HG03159 (cell line): ENCODE measurements at regions not wholly inside any gene's neighbourhood (a gene's known extent, or its start where the extent isn't known, plus 50 kb on each side); places are given as distances from the start of the nearest gene placed in this dataset.

ENCODE experiments used
- ATAC-seq: cut with Tn5 transposase; IDR thresholded peaks from one replicate; pipeline ENCODE4 v1.9.1; 2021; ENCODE audit warnings: mild to moderate bottlenecking, moderate library complexity; ENCODE audit not compliant: unreplicated experiment

DNA sequence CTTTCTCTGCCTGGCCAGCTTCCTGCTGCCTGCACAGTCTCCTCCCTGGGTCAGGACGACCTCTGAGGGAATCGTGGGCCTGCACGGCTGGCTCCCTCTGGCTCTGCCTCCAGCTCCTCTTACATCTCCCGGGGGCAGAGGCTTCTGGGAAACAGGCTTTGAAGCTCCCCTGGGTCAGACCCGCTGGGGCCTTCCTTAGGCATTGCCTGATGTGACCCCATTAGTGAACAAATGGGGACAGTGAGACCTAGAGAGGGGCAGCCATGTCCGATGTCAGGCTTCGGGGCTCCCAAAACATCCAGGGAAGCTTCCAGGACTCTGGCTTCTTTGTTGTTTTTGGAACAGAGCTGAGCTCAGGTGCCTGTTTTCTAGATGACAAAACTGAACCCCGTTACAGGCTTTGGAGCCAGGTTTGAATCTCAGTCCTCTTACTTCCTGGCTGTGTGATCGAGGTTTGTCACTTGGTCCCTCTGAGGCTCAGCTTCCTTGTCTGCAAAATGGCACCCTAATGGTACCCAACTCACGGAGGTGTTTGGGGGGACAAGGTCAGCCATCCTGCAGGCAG lies 94.3 kb downstream of the CEBPB start:
- ATAC-seq: no peak

- no peak for ATAC-seq
Observed at GRCh38 chr20:50285376-50286173, 94.9 kb downstream of the CEBPB start.

DNA sequence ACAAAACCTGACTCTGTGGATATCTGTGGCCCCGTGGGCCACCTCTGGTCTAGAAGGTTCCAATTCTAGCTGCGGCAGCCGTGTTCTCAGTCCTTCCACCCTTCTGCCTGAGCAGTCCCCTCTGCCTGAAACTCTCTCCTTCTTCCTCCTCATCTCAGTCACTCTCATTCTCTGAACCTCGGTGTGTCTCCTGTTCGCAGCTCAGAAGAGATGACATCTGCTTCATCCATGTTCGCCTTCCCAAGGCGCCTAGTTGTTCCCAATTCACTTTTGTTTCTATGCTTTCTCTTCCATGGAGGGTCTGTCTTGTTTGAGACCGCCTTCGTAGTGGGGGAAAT lies 95.5 kb downstream of the CEBPB start:
- no peak for ATAC-seq

GRCh38 chr20:50286609-50287008 lies 96.0 kb downstream of the CEBPB start:
- no peak for ATAC-seq

DNA sequence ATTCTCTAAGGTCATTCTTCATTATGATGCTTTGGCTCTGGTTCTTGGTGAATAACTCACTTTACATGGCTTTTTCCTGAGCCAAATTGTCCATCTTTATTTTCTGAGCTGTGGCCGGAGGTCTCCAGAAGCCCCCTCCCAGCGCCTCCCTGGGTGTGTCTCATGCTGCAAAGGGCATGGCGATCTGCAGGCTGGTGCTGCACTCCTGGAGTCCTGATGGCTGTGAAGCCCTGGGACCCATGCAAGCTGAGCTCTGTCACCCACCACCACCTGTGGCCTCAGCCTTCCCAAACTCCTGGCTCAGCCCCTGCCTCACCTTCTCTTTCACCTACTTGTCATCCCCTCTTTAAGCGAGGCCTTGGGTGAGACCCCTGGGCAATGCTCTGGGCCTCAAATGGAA lies 96.9 kb downstream of the CEBPB start:
- no peak for ATAC-seq

- ATAC-seq: no peak
Observed at GRCh38 chr20:50288128-50288623, 97.5 kb downstream of the CEBPB start.

DNA sequence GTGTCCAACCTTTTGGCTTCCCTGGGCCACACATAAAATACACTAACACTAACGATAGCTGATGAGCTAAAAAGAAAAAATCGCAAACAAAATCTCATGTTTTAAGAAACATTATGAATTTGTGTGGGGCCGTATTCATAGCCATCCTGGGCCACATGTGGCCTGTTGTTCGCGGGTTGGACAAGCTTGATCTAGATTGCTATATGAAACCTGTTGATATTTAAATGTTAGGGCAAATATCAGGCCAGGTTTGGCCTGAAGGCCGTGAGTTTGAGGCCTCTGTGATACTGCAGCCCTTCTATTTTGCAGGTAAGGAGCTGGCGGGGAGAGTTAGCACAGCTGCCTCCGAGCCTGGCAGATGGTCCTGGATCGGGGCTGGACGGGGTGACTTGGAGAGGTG lies 99.0 kb downstream of the CEBPB start:
- no peak for ATAC-seq

DNA sequence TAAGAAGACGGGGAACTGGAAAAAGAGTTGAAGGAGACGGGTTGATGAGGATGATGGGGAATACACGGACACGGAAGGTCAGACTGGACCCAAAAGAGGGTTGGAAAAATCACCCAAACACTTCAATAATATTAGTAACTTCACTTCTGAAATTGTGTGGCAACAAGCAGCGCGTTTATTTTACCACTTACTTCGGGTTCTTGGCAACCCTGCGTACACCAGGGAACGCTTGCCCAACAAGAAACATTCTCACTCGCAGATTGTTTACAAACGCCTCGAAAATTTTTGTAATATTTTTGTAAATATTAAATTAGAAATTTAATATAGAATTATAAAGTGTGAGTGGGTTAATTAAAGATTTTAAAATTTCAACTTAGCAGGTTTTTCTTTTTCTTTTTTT lies 99.5 kb downstream of the CEBPB start:
- ATAC-seq: no peak

- no peak for ATAC-seq
Observed at GRCh38 chr20:50290808-50291207, 100.2 kb downstream of the CEBPB start.

- no peak for ATAC-seq
Observed at GRCh38 chr20:50291254-50292078, 100.8 kb downstream of the CEBPB start.

DNA sequence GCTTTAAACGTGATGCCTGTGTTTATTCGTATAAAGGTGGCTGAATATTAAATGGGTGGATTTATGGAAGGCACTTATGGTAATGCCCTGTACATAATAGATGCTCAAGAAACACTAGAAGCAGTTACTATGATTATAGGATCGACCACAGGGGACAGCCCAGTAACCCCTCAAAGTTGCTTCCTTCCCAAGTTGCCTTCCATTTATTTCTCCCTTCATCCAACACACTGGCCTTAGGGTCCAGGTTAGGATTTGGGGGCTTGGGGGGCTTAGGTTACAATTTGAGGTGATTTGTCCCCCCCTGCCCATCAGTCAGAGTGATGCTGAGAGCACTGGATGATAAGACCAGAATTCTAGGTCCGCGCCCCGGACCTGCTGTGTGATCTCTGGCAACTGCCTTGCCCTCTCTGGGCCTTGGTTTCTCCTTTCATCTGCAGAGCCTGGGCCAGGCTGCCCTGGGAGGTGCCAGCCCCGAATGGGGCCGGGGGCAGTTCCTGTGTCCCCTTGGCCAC lies 101.5 kb downstream of the CEBPB start:
- ATAC-seq: no peak

DNA sequence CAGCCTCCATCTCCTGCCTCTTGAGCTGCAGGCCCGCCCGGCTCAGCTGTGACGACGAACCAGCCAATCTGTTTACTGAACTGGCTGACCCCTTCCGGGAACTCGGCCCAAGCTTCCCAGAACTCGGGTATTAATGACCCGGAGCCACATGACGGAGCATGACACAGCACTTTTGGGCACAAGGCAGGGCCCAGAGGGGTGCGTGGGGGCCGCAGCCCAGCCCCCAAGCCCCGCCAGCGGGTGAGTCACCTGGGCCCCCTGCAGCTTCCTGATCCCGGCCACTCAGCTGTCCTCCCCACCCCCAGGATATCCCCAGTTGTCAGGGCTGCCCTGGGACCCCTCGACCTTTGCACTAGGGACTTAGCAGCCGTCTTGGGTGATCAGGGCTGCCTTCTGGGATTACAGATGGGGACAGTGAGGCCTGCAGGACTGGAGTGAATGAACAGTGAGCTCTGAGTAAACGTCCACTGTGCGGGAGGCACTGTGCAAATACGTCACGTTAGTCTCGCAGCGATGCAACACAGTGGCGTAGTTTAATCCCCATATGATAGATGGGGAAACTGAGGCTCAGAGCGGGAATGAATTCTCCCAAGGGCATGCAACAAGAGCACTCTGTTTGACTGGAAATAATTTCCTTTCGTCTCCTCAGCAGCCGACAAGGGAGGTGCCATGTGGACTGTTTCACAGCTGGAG lies 102.1 kb downstream of the CEBPB start:
- ATAC-seq: no peak

DNA sequence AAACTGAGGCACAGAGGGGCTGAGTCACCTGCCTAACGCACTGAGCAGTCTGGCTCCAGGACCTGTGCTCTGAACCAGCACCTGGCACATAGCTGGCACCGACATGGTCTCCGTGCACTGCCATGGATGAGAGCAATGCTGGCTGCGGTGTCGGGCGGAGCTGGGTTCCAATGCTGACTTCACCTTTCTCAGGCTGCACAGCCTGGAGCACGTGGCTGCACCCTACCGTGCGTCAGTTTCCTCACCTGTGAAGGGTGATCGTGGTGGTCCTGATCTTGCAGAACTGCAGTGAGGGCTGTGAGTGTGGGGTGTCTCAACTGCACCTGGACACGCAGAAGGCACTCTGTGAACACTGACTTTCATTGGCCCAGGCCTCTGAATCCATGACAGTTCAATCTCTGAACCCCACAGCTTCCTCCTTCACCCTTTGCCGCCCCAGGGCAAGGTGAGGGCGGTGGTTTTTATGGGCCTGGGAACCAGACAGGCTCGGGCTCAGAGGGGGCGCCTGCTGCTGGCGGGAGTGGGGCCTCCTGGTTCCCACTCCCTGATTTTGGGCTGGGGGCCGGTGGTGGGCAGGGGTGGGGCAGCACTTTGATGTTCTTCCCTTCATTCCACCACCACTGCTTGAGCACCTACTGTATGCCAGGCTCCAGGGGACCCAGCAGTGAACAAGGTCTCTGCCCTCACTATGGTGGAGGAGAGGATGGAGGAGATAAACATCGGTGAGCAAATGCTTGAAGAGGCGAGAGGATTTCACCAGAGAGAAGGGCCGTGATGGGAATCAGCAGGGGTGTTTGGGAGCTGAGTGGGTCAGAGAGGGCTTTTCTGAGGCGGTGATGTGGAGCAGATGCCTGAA lies 102.9 kb downstream of the CEBPB start:
- no peak for ATAC-seq

DNA sequence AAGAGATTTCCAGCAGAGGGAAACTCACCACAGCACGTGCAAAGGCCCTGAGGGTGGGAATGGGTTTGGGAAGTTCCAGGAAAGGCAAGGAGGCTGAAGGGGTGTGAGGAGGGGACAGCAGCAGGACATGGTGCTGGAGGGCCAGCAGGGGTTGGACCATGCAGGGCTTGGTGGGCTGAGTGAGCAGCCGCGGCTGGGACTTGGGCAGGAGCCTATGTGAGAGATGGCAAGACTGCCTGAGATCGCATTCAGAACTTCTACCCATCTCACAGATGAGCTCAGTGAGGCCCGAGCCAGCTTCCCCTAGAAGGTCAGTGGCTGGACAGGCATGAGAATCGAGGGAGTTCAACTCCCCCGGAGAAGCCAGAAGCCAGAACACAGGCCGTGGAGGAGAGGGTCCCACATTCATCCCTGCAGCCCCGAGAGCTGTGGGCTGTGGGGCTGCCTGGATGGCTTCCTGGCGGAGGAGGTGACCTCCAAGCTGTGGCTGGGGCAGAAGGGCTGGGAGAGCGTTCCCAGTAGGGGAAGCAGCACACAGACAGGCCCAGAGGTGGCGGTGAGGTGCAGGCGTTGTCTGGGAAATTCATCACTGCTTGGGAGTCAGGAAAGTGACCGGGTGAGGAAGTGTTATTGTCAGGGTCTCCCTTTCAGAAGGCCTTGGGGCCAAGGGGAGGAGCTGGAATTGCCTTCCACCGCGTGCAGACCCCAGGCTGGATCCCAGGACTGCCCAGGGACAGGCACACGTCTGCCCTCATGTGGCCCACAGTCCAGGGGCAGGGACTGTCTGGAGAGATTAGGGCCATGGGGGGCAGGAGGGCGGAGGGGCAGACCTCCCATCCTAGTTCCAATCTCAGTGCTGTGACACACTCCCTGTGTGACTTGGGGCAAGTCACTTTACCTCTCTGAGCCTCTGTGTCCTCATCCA lies 103.8 kb downstream of the CEBPB start:
- no peak for ATAC-seq

DNA sequence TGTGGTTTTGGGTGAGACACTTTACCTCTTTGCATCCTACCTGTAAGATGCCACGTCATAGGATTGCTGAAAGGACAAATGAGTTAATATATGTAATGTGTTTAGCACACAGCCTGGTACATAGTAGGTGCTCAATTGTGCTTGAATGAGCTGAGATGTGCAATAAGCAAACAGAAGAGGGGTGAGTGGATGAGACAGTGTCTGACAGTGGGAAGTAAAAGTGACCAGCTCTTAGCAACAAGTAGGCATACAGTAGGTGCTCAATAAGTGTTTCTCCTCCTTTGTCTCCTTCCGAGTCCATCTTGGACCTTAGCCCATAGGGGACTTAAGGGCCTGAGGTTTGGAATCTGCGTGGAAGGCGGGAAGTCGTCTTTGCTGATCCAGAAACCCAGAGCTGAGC lies 104.7 kb downstream of the CEBPB start:
- ATAC-seq: no peak

DNA sequence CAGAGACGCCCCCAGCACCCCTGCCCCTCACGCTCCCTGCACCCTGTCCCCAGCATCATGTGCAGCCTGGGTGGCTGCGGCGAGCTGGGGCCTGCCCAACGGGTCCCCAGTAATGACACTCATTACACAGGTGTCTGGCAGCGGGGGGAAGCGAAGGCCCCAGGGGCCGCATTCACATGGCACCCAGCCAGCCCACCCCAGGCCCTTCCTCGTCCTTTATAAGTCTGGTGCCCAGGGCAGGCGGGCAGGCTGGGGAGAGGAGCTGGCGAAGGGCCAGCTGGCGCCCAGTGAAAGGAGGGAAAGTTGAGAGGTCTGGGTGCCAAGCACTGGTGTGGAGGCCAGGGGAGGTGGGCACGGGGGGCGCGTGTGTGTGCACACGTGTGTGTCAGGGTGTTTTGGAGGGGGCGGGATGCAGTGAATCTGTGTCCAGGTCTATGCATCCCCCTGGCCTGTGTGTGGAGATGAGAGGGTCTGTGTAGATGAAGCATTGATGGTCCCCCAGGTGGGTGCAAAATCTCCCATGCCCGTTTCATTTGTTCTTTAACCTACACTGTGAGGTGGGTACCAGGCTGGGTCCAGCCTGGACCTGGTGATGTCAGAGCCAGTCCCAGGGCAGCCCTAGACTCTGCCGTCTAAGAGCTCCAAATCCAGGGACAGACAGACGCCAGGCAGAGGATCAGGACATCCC lies 105.3 kb downstream of the CEBPB start:
- no peak for ATAC-seq

DNA sequence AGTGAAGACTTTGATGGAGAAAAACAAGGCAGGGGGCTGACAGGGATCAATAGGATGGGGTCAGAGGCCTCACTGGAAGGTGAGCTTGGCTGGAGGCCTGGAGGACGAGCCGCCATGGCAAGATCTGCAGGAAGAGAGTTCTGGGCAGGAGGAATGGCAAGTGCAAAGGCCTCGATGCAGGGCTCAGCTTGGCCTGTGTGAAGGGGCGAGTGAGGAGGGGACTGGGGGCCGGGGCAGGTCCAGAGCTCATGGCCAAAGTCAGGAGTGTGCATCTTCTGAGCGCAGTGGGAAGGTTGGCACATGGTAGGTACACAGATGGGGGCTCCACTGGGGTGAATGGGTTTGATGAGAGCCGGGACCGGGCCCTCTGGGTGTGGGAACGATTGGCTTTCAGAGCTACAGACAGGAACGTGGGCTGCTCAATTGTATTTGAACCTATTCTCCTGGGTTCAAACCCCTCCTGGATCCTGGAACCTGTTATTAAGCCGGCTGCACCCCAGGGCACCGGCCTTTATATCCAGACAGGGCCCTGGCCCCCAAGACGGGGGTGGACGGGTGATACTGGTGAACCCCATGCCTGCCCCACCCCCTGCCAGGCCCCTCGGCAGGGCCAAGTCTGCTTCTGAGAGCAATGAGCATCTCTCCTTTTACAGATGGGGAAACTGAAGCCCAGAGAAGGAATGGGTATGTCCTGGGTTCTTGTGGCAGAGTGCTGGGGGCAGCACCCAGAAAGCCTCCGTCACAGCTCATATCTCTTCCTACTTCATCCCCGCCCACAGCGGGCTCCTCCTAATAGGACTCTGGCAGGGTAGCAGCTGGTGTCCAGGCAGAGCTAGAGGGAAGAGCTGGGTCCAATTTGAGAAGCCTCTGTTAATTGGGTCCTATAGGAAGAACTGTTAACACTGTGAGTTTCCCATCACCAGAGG lies 106.1 kb downstream of the CEBPB start:
- no peak for ATAC-seq
